ENCODE measurements at regions not wholly inside any gene's neighbourhood (a gene's known extent, or its start where the extent isn't known, plus 50 kb on each side); places are given as distances from the start of the nearest gene placed in this dataset.

- Histone ChIP-seq H3K79me2 (ENCODE audit: control insufficient read depth in 1 of 2, insufficient read depth in 2 of 2, low read length in 2 of 2) (no peaks in the 10 kb centered on the region), H3K4me3 (ENCODE audit: extremely low read depth in 1 of 4, insufficient read depth in 2 of 4, low read depth in 3 of 4, low read length in 4 of 4) (no peak overlapping the region), H3K79me1 (ENCODE audit: low read depth, low read length) (no peaks in the 10 kb centered on the region), H3K18ac (ENCODE audit: extremely low read depth, low read length) (no peak overlapping the region), H3K23me2 (ENCODE audit: low read depth, low read length) (no peaks in the 10 kb centered on the region), H2BK12ac (ENCODE audit: low read depth, low read length) (no peak overlapping the region), H3K9ac (replicated peaks in 1 of 4; ENCODE audit: extremely low read depth in 1 of 4, low read depth in 3 of 4, low read length in 3 of 4) (no peak overlapping the region), H4K8ac (ENCODE audit: extremely low read depth, insufficient read depth, low read length) (no peak overlapping the region), H3K9me3 (ENCODE audit: insufficient read depth in 2 of 2, low read depth in 1 of 2, low read length in 1 of 2) (no peaks in the 10 kb centered on the region), H2BK5ac (ENCODE audit: low read depth, low read length) (no peak overlapping the region), H4K91ac (replicated peaks; ENCODE audit: insufficient read length, low read length) (no peak overlapping the region), H4K5ac (ENCODE audit: insufficient read length, low read depth, low read length) (no peak overlapping the region), H3K27me3 (replicated peaks in 1 of 4; ENCODE audit: control insufficient read depth in 3 of 4, extremely low read depth in 1 of 4, insufficient read depth in 3 of 4, low read length in 3 of 4) (no peaks in the 10 kb centered on the region), H3K14ac (ENCODE audit: insufficient read length) (no peak overlapping the region), H2AK5ac (ENCODE audit: low read depth, low read length) (no peak overlapping the region), H3K4me1 (replicated peaks in 1 of 4; ENCODE audit: control insufficient read depth in 3 of 4, insufficient read depth in 4 of 4, low read length in 3 of 4) (peaks cover 0 to 3% (median 0%) of the 10 kb centered on the region in 4 experiments; a peak in 1 of 7 replicates), H3K27ac (ENCODE audit: low read depth, low read length) (no peak overlapping the region), H3K56ac (replicated peaks; ENCODE audit: insufficient read length, low read depth, low read length) (no peak overlapping the region), H4K20me1 (replicated peaks in 1 of 2; ENCODE audit: control insufficient read depth in 1 of 2, insufficient read depth in 2 of 2, low read length in 2 of 2) (no peaks in the 10 kb centered on the region), H2AFZ (ENCODE audit: low read length) (no peak overlapping the region), H3K23ac (ENCODE audit: insufficient read length) (no peak overlapping the region), H2BK20ac (ENCODE audit: low read length) (no peak overlapping the region), H3K36me3 (ENCODE audit: control insufficient read depth in 2 of 4, insufficient read depth in 4 of 4, low read length in 3 of 4) (no peaks in the 10 kb centered on the region), H2BK15ac (ENCODE audit: low read length) (no peak overlapping the region), H2BK120ac (replicated peaks; ENCODE audit: low read depth, low read length) (no peak overlapping the region), H3K4me2 (ENCODE audit: insufficient read depth in 1 of 2, low read depth in 2 of 2, low read length in 2 of 2) (no peak overlapping the region), H3K4ac (replicated peaks; ENCODE audit: insufficient read length, low read depth, low read length) (no peak overlapping the region)
- POLR2A ChIA-PET (ENCODE audit: partially characterized antibody) = interaction anchor here (0.5 to 0.7 kb wide), 2 partner anchors 18 to 103 kb away, joined by 3 read pairs; no protein-coding TSS in a partner anchor
- CTCF ChIA-PET (ENCODE audit: partially characterized antibody) = interaction anchor here (0.7 to 4.3 kb wide), 14 partner anchors 11 to 338 kb away, joined by 3 to 13 read pairs (median 4); no protein-coding TSS in a partner anchor
- DNase-seq (ENCODE audit: low read depth in 1 of 2, low spot score in 2 of 2) (no peak), FAIRE-seq (no peak)
- 94% methylated on average over 2 of the region's 2 CpGs; no CpG with 5 or more reads in 1 of the 2 experiments for WGBS, 2 experiments (ENCODE audit: extremely low coverage in 1 of 2, insufficient coverage in 1 of 2, insufficient read length in 1 of 2, insufficient replicate concordance in 2 of 2, low coverage in 1 of 2, low lambda C conversion rate in 2 of 2, missing lambda C conversion rate in 1 of 2)
- TF ChIP-seq CTCF (IDR thresholded peaks at IDR 0.05; ENCODE audit: control extremely low read depth in 1 of 3, insufficient read depth in 1 of 3, low read depth in 1 of 3, low read length in 3 of 3) (peak in 1 of 3 experiments; percentile 36; a peak in 1 of 4 replicates), EP300 (IDR thresholded peaks at IDR 0.05; ENCODE audit: borderline replicate concordance in 1 of 2, low read depth in 2 of 2, low read length in 2 of 2) (no peak), EGR1 (IDR thresholded peaks at IDR 0.05; ENCODE audit: borderline replicate concordance, low read depth, low read length) (no peak), RAD21 (IDR thresholded peaks at IDR 0.05 in 1 of 2, conservative IDR thresholded peaks at IDR 0.05 in 1 of 2; ENCODE audit: low read depth in 2 of 2, low read length in 2 of 2) (peak; percentile 26 to 31; a peak in 3 of 4 replicates), YY1 (IDR thresholded peaks at IDR 0.05; ENCODE audit: low read depth, low read length) (no peak), ASH2L (IDR thresholded peaks at IDR 0.05; ENCODE audit: low read length) (no peak)
These were observed 99.1 kb upstream of the SMAD3 start for GRCh38 chr15:66966256-66966655.
